GM12878 (cell line): ENCODE measurements at regions not wholly inside any gene's neighbourhood (a gene's known extent, or its start where the extent isn't known, plus 50 kb on each side); places are given as distances from the start of the nearest gene placed in this dataset.

Source experiments
- BACH1 ChIP-seq: fragments of 450-650 bp; IDR thresholded peaks from 2 replicates; pipeline ENCODE4 v1.6.1; 2017; ENCODE audit warnings: mild to moderate bottlenecking, borderline replicate concordance
- CHD1 ChIP-seq: IDR thresholded peaks from 2 replicates; pipeline ENCODE4 v1.6.1; 2012; ENCODE audit warnings: low read depth, low read length, improper control_type of control experiment
- CREB1 ChIP-seq: IDR thresholded peaks from 2 replicates; pipeline ENCODE4 v1.6.1; 2012; ENCODE audit warnings: low read depth, mild to moderate bottlenecking, inconsistent platforms
- HCFC1 ChIP-seq: fragments of 150-350 bp; IDR thresholded peaks from 2 replicates; pipeline ENCODE4 v1.6.1; 2014; ENCODE audit warnings: low read length
- HDAC2 ChIP-seq: fragments of 200-600 bp; sonication (generic); IDR thresholded peaks from 2 replicates; pipeline ENCODE4 v1.6.1; 2017
- POLR2A ChIP-seq: IDR thresholded peaks from 2 replicates; pipeline ENCODE4 v1.6.1; 2011; ENCODE audit warnings: low read depth, mild to moderate bottlenecking, low read length
- RUNX3 ChIP-seq: IDR thresholded peaks from 2 replicates; pipeline ENCODE4 v1.6.1; 2012; ENCODE audit warnings: low read length, inconsistent platforms
- TBL1XR1 ChIP-seq: IDR thresholded peaks from 2 replicates; pipeline ENCODE4 v1.6.1; 2012; ENCODE audit warnings: low read depth, low read length, improper control_type of control experiment
- TF ChIP-seq, protein P1 (sequence below): fragments of 450-650 bp; IDR thresholded peaks from 2 replicates; pipeline ENCODE4 v1.6.1; 2017; ENCODE audit warnings: mild to moderate bottlenecking
- TF ChIP-seq, protein P2 (sequence below), 3 experiments: IDR thresholded peaks in 2 of 3; conservative IDR thresholded peaks in 1 of 3; 2 replicates each; pipeline ENCODE4 v1.5.1; 2011; ENCODE audit warnings: low read depth in 3 of 3, low read length in 3 of 3, mild to moderate bottlenecking in 3 of 3, control low read depth in 2 of 3, moderate library complexity in 2 of 3, inconsistent platforms in 1 of 3, mixed read lengths in 1 of 3; ENCODE audit not compliant: control insufficient read depth in 2 of 3, insufficient read depth in 1 of 3; ENCODE audit errors: extremely low read depth in 1 of 3

DNA sequence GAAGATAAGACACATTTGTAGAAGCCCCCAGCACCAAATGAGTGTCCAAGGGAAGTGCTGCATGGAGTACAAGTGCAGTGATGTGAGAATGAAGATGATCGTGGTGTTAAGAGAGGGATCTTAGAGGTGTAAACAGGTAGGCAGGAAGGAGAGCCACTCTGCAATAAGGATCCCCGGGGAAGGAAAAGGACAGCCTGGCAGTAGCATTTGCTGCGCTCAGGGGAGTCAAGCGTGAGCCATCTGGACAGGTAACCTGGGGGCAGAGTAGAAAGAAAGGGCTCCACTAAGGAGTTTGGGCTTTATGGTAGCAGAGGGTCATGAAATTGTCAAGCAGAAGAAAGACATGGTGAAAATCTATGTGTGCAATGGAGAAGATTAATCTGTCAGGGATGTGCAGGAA is 587.2 kb downstream of the BUD13 start:
- TF ChIP-seq HCFC1 = no peak
- TF ChIP-seq, protein P1, sequence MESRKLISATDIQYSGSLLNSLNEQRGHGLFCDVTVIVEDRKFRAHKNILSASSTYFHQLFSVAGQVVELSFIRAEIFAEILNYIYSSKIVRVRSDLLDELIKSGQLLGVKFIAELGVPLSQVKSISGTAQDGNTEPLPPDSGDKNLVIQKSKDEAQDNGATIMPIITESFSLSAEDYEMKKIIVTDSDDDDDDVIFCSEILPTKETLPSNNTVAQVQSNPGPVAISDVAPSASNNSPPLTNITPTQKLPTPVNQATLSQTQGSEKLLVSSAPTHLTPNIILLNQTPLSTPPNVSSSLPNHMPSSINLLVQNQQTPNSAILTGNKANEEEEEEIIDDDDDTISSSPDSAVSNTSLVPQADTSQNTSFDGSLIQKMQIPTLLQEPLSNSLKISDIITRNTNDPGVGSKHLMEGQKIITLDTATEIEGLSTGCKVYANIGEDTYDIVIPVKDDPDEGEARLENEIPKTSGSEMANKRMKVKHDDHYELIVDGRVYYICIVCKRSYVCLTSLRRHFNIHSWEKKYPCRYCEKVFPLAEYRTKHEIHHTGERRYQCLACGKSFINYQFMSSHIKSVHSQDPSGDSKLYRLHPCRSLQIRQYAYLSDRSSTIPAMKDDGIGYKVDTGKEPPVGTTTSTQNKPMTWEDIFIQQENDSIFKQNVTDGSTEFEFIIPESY = no peak
- TF ChIP-seq, protein P2, sequence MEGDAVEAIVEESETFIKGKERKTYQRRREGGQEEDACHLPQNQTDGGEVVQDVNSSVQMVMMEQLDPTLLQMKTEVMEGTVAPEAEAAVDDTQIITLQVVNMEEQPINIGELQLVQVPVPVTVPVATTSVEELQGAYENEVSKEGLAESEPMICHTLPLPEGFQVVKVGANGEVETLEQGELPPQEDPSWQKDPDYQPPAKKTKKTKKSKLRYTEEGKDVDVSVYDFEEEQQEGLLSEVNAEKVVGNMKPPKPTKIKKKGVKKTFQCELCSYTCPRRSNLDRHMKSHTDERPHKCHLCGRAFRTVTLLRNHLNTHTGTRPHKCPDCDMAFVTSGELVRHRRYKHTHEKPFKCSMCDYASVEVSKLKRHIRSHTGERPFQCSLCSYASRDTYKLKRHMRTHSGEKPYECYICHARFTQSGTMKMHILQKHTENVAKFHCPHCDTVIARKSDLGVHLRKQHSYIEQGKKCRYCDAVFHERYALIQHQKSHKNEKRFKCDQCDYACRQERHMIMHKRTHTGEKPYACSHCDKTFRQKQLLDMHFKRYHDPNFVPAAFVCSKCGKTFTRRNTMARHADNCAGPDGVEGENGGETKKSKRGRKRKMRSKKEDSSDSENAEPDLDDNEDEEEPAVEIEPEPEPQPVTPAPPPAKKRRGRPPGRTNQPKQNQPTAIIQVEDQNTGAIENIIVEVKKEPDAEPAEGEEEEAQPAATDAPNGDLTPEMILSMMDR (IDR thresholded peaks at IDR 0.05 in 2 of 3, conservative IDR thresholded peaks at IDR 0.05 in 1 of 3; ENCODE audit: control insufficient read depth in 2 of 3, extremely low read depth in 1 of 3, insufficient read depth in 1 of 3, low read depth in 3 of 3, low read length in 3 of 3) = no peak
- no peak for TF ChIP-seq BACH1
- TF ChIP-seq CREB1 = no peak
- no peak for TF ChIP-seq HDAC2
- TF ChIP-seq RUNX3 = no peak
- TF ChIP-seq POLR2A = no peak
- TF ChIP-seq CHD1 = no peak
- no peak for TF ChIP-seq TBL1XR1
